ENCODE measurements at regions not wholly inside any gene's neighbourhood (a gene's known extent, or its start where the extent isn't known, plus 50 kb on each side); places are given as distances from the start of the nearest gene placed in this dataset.

GRCh38 chr15:39145854-39146625 is 434.8 kb upstream of the THBS1 start:
- no peak for DNase-seq (ENCODE audit: low read depth in 2 of 2)

GRCh38 chr15:39149636-39150150 is 431.2 kb upstream of the THBS1 start:
- DNase-seq (ENCODE audit: low read depth in 2 of 2) = no peak

GRCh38 chr15:39151545-39151944 is 429.3 kb upstream of the THBS1 start:
- DNase-seq (ENCODE audit: low read depth in 2 of 2) = no peak

GRCh38 chr15:39153058-39153714 is 427.7 kb upstream of the THBS1 start:
- DNase-seq (ENCODE audit: low read depth in 2 of 2) = no peak

- DNase-seq (ENCODE audit: low read depth in 2 of 2) = no peak
These were observed 427.2 kb upstream of the THBS1 start for GRCh38 chr15:39153716-39154115.

- DNase-seq (ENCODE audit: low read depth in 2 of 2) = no peak
These were observed 426.6 kb upstream of the THBS1 start for GRCh38 chr15:39154227-39154638.

GRCh38 chr15:39154776-39155175 is 426.1 kb upstream of the THBS1 start:
- no peak for DNase-seq (ENCODE audit: low read depth in 2 of 2)

- no peak for DNase-seq (ENCODE audit: low read depth in 2 of 2)
These were observed 424.7 kb upstream of the THBS1 start for GRCh38 chr15:39156166-39156565.

GRCh38 chr15:39156646-39157250 is 424.1 kb upstream of the THBS1 start:
- no peak for DNase-seq (ENCODE audit: low read depth in 2 of 2)

GRCh38 chr15:39157882-39158281 is 423.0 kb upstream of the THBS1 start:
- no peak for DNase-seq (ENCODE audit: low read depth in 2 of 2)

GRCh38 chr15:39159833-39160232 is 421.0 kb upstream of the THBS1 start:
- DNase-seq (ENCODE audit: low read depth in 2 of 2) = no peak

GRCh38 chr15:39161096-39161495 is 419.8 kb upstream of the THBS1 start:
- DNase-seq (ENCODE audit: low read depth in 2 of 2) = no peak

GRCh38 chr15:39165020-39165706 is 415.7 kb upstream of the THBS1 start:
- no peak for DNase-seq (ENCODE audit: low read depth in 2 of 2)

- no peak for DNase-seq (ENCODE audit: low read depth in 2 of 2)
These were observed 413.5 kb upstream of the THBS1 start for GRCh38 chr15:39167164-39168058.

- DNase-seq (ENCODE audit: low read depth in 2 of 2) = peak; percentile 2 to 21
These were observed 408.9 kb upstream of the THBS1 start for GRCh38 chr15:39171944-39172368.

- no peak for DNase-seq (ENCODE audit: low read depth in 2 of 2)
These were observed 408.2 kb upstream of the THBS1 start for GRCh38 chr15:39172380-39173281.

GRCh38 chr15:39173426-39173825 is 407.5 kb upstream of the THBS1 start:
- DNase-seq (ENCODE audit: low read depth in 2 of 2) = no peak

GRCh38 chr15:39174332-39174731 is 406.5 kb upstream of the THBS1 start:
- DNase-seq (ENCODE audit: low read depth in 2 of 2) = no peak

GRCh38 chr15:39176030-39176429 is 404.8 kb upstream of the THBS1 start:
- DNase-seq (ENCODE audit: low read depth in 2 of 2) = no peak

- DNase-seq (ENCODE audit: low read depth in 2 of 2) = no peak
These were observed 403.3 kb upstream of the THBS1 start for GRCh38 chr15:39177561-39177960.
